Adrenal gland (tissue), 9 donors: ENCODE measurements at regions not wholly inside any gene's neighbourhood (a gene's known extent, or its start where the extent isn't known, plus 50 kb on each side); places are given as distances from the start of the nearest gene placed in this dataset.

Experiments used
- DNase-seq, 7 donors: peaks; one replicate each; pipeline ENCODE4 v3.0.0-alpha.2; 2019 to 2020
- H3K27ac ChIP-seq, 5 donors: fragments of 200-600 bp; sonication (generic) in 4 of 5; 1 replicate in 3 of 5; 2 replicates in 2 of 5; pipeline versions ENCODE4 v1.5.1 to v1.8.0; 2016 to 2020; ENCODE audit warnings: mild to moderate bottlenecking in 1 of 5
- H3K27me3 ChIP-seq: fragments of 200-600 bp; 2 replicates; pipeline ENCODE4 v1.8.0; 2021
- H3K36me3 ChIP-seq, 2 donors: fragments of 200-600 bp; replicated peaks in 1 of 2; 1 replicate in 1 of 2; 2 replicates in 1 of 2; pipeline versions ENCODE4 v1.5.1 to v1.8.0; 2018 to 2022
- H3K4me1 ChIP-seq, 2 donors: fragments of 200-600 bp; replicated peaks in 1 of 2; 1 replicate in 1 of 2; 2 replicates in 1 of 2; pipeline versions ENCODE4 v1.5.1 to v1.8.0; 2018 to 2021
- H3K4me3 ChIP-seq, 4 donors: fragments of 200-600 bp; sonication (generic) in 3 of 4; one replicate each; pipeline ENCODE4 v1.5.1; 2016 to 2018
- H3K9me3 ChIP-seq, 3 donors: fragments of 200-600 bp; sonication (generic) in 1 of 3; replicated peaks in 1 of 3; 1 replicate in 2 of 3; 2 replicates in 1 of 3; pipeline versions ENCODE4 v1.5.1 to v1.8.0; 2016 to 2021
- POLR2A ChIP-seq, 2 donors: fragments of 450-650 bp; IDR thresholded peaks; one replicate each; pipeline ENCODE4 v1.6.1; 2017; ENCODE audit warnings: antibody characterized with exemption in 2 of 2, mild to moderate bottlenecking in 2 of 2, moderate library complexity in 1 of 2
- WGBS, 4 donors: extraction: QIAGEN DNeasy Blood & Tissue Kit in 2 of 4; methylation state at CpG; one replicate each; pipeline versions ENCODE4 v1.1.5 to v1.1.7; 2013 to 2017; 5-methylcytosine and 5-hydroxymethylcytosine counted together
- intact Hi-C, 2 donors: fragments of 100-400 bp; cut with DNase I; formaldehyde crosslinking; loops; one replicate each; pipeline versions ENCODE4 v1.14.1 to v1.15.0; 2022 to 2023
- TF ChIP-seq, protein P1 (sequence below), 6 experiments: fragments of 450-650 bp in 4 of 6; fragments of 200-600 bp in 2 of 6; sonication (generic) in 1 of 6; IDR thresholded peaks; 1 replicate in 5 of 6; 2 replicates in 1 of 6; pipeline versions ENCODE4 v1.5.1 to v1.8.0; 2016 to 2021; ENCODE audit warnings: antibody characterized with exemption in 6 of 6, mild to moderate bottlenecking in 2 of 6, moderate library complexity in 1 of 6
- donor health status: healthy with polysubstance abuse.
- donor health status: Bipolar disorder and iron deficiency.
- donor health status: DM: yes; HTN: yes; CAD: no.
- donor health status: DM: no; HTN: no; CAD: no.
- donor health status: DM: no; HTN: no; CAD: no.

DNA sequence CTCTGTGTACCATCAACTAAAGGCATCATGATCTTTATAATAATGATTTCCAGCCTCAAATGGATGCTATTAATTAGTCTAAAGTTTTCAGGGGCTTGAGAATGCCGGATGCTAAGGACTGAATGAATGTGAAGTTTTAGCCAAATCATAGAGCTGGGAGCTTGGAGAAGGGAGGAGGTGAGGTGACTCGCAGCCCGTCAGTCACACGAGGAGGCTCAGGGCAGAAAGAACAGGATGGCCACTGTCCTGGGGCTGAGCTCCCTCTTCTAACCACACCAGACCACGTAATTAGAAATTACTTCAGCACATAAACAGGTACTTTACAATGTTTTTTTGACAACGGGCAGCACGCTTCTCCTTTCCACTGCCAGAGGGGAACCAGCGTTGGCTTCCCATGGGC lies 222.6 kb downstream of the NPR3 start:
- Histone ChIP-seq H3K27me3 (no peaks in the 10 kb centered on the region), H3K4me3 (no peak overlapping the region), H3K27ac (no peak overlapping the region), H3K36me3 (no peaks in the 10 kb centered on the region), H3K9me3 (no peaks in the 10 kb centered on the region), H3K4me1 (no peaks in the 10 kb centered on the region)
- TF ChIP-seq, protein P1, sequence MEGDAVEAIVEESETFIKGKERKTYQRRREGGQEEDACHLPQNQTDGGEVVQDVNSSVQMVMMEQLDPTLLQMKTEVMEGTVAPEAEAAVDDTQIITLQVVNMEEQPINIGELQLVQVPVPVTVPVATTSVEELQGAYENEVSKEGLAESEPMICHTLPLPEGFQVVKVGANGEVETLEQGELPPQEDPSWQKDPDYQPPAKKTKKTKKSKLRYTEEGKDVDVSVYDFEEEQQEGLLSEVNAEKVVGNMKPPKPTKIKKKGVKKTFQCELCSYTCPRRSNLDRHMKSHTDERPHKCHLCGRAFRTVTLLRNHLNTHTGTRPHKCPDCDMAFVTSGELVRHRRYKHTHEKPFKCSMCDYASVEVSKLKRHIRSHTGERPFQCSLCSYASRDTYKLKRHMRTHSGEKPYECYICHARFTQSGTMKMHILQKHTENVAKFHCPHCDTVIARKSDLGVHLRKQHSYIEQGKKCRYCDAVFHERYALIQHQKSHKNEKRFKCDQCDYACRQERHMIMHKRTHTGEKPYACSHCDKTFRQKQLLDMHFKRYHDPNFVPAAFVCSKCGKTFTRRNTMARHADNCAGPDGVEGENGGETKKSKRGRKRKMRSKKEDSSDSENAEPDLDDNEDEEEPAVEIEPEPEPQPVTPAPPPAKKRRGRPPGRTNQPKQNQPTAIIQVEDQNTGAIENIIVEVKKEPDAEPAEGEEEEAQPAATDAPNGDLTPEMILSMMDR (IDR thresholded peaks at IDR 0.05), result no peak
- TF ChIP-seq POLR2A (IDR thresholded peaks at IDR 0.05), result no peak
- intact Hi-C loops, result no loop called here
- no peak for DNase-seq
- 84 to 92% (median 87%) methylated on average over 8 of the region's 8 CpGs for WGBS, 4 donors

DNA sequence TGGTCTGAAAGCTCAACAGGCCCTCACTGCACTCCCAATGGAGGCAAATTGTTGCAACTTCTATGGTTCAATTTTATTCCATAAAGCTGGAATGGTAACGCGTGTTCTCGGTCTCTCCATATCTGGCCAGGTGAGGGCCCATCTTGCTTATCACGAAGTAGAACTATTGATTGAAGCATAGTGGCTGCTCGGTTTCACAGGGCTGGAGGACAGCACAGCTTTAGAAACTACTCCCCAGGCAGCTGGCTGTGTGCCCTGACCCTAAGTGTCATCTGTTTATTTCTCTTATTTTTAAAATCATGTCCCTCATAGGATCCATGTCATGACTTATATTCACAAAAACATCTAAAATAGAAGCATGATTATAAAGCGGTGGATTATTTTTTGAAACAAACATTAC lies 223.4 kb downstream of the NPR3 start:
- intact Hi-C loops, result no loop called here
- Histone ChIP-seq H3K36me3 (no peaks in the 10 kb centered on the region), H3K27me3 (no peaks in the 10 kb centered on the region), H3K4me1 (no peaks in the 10 kb centered on the region), H3K9me3 (no peaks in the 10 kb centered on the region), H3K4me3 (no peak overlapping the region), H3K27ac (no peak overlapping the region)
- TF ChIP-seq, protein P1 (IDR thresholded peaks at IDR 0.05), result no peak
- no peak for TF ChIP-seq POLR2A (IDR thresholded peaks at IDR 0.05)
- WGBS, 4 donors, result 88 to 91% (median 89%) methylated on average over 6 of the region's 6 CpGs
- no peak for DNase-seq

DNA sequence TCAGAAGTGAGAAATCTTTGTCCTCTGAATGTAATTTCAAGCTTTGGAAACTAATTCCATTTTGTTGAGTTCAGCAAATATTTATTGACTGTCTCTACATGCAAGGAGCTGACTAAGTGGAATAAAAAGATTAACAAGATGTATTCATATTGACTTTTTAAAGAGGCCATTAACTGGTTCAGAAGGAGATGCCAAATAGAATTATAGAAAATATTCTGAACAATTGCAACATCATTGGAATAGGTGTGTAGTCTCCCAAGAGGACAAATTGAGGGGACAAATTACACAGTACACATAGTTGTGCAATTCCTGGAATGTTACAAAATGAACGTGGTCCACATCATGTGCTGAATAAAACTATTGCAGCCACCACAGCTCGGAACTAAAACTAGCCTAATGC lies 224.2 kb downstream of the NPR3 start:
- intact Hi-C loops, result no loop called here
- Histone ChIP-seq H3K27me3 (no peaks in the 10 kb centered on the region), H3K9me3 (no peaks in the 10 kb centered on the region), H3K4me3 (no peak overlapping the region), H3K4me1 (no peaks in the 10 kb centered on the region), H3K27ac (no peak overlapping the region), H3K36me3 (no peaks in the 10 kb centered on the region)
- no peak for DNase-seq
- 61 to 88% (median 74%) methylated on average over 2 of the region's 2 CpGs for WGBS, 4 donors
- TF ChIP-seq POLR2A (IDR thresholded peaks at IDR 0.05), result no peak
- TF ChIP-seq, protein P1 (IDR thresholded peaks at IDR 0.05), result no peak

DNA sequence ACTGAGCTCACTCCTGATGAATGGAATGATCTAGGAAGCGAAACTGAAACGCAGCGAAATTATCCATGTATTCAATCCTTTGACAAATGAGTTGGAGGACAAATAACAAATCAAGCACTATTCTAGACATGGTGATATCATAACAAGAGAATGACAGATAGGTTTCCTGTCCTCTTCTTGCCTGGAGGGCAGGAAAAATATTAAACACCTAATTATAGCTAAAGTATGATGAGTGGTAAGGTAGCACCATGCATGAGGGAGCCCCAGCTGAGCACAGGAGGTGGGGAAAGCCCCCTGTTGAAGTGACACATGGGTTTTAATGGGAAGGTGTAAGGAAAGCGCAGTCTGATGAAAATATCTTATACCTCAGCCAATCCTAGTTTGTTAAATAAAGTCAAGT lies 225.2 kb downstream of the NPR3 start:
- Histone ChIP-seq H3K9me3 (no peaks in the 10 kb centered on the region), H3K4me1 (no peaks in the 10 kb centered on the region), H3K36me3 (no peaks in the 10 kb centered on the region), H3K27me3 (no peaks in the 10 kb centered on the region), H3K27ac (no peak overlapping the region), H3K4me3 (no peak overlapping the region)
- TF ChIP-seq, protein P1 (IDR thresholded peaks at IDR 0.05), result no peak
- no peak for TF ChIP-seq POLR2A (IDR thresholded peaks at IDR 0.05)
- DNase-seq, result no peak
- intact Hi-C loops, result no loop called here
- 72 to 88% (median 80%) methylated on average over 4 of the region's 4 CpGs for WGBS, 4 donors
